OCI-LY7 (cell line): ENCODE measurements at regions not wholly inside any gene's neighbourhood (a gene's known extent, or its start where the extent isn't known, plus 50 kb on each side); places are given as distances from the start of the nearest gene placed in this dataset.

Source experiments
- BruUV-seq: library from RNA; stranded (reverse); fragments of 400-500 nt; replicated peaks from 2 replicates; lab custom pipeline; 2021; lab: Mats Ljungman, UMichigan
- CTCF ChIA-PET: fragments of 300-600 bp; sonication (Branson Sonifier 250); formaldehyde crosslinking; loops from one replicate; lab custom pipeline; 2022; ENCODE audit warnings: antibody characterized with exemption; ENCODE audit not compliant: unreplicated experiment; lab: Charles Lee
- POLR2A ChIA-PET: fragments of 300-600 bp; sonication (Branson Sonifier 250); formaldehyde crosslinking; loops from one replicate; lab custom pipeline; 2022; ENCODE audit warnings: antibody characterized with exemption; lab: Charles Lee
- DNase-seq: peaks from one replicate; pipeline ENCODE4 v3.0.0-alpha.2; 2015; ENCODE audit warnings: low spot score
- H2AFZ ChIP-seq: fragments of 200-600 bp; sonication (generic), shearing (Covaris generic); 2 replicates; pipeline ENCODE4 v1.6.1; 2014; ENCODE audit warnings: mild to moderate bottlenecking, antibody characterized with exemption, low read length, moderate library complexity
- H3K27ac ChIP-seq: fragments of 200-600 bp; sonication (generic); 2 replicates; pipeline ENCODE4 v1.5.1; 2014; ENCODE audit warnings: mixed run types, low read depth, mild to moderate bottlenecking, moderate library complexity, low read length, inconsistent platforms; ENCODE audit not compliant: poor library complexity, severe bottlenecking
- H3K36me3 ChIP-seq: fragments of 200-600 bp; sonication (generic); 2 replicates; pipeline ENCODE4 v1.6.1; 2014; ENCODE audit warnings: mild to moderate bottlenecking, antibody characterized with exemption, low read length, moderate library complexity, mixed read lengths; ENCODE audit not compliant: insufficient read depth
- H3K4me1 ChIP-seq: fragments of 200-600 bp; sonication (generic); 2 replicates; pipeline ENCODE4 v1.5.1; 2014; ENCODE audit warnings: mild to moderate bottlenecking, low read length; ENCODE audit not compliant: insufficient read depth, poor library complexity, severe bottlenecking
- H3K4me2 ChIP-seq: fragments of 200-600 bp; sonication (generic); 2 replicates; pipeline ENCODE4 v1.6.1; 2014; ENCODE audit warnings: mild to moderate bottlenecking, low read length
- H3K4me3 ChIP-seq: fragments of 200-600 bp; sonication (generic); 2 replicates; pipeline ENCODE4 v1.5.1; 2014; ENCODE audit warnings: mild to moderate bottlenecking, low read depth, low read length; ENCODE audit not compliant: poor library complexity, severe bottlenecking
- H3K79me2 ChIP-seq: fragments of 200-600 bp; sonication (generic); 2 replicates; pipeline ENCODE4 v1.6.1; 2016; ENCODE audit warnings: low read depth, mild to moderate bottlenecking, low read length, moderate library complexity, mixed read lengths; ENCODE audit not compliant: insufficient read depth
- H3K9me2 ChIP-seq: fragments of 200-600 bp; sonication (generic); 2 replicates; pipeline ENCODE4 v1.6.1; 2016; ENCODE audit warnings: mild to moderate bottlenecking, low read length, mixed read lengths; ENCODE audit not compliant: insufficient read depth
- H3K9me3 ChIP-seq: fragments of 200-600 bp; sonication (generic); 2 replicates; pipeline ENCODE4 v1.6.1; 2014; ENCODE audit warnings: mild to moderate bottlenecking, mixed run types, low read length, mixed read lengths
- H4K20me1 ChIP-seq: fragments of 200-600 bp; sonication (generic); 2 replicates; pipeline ENCODE4 v1.6.1; 2014; ENCODE audit warnings: mild to moderate bottlenecking, antibody characterized with exemption, low read length, moderate library complexity, mixed read lengths; ENCODE audit not compliant: insufficient read depth
- EZH2phosphoT487 ChIP-seq: fragments of 200-600 bp; sonication (generic); IDR thresholded peaks from 2 replicates; pipeline ENCODE4 v1.6.1; 2018; ENCODE audit warnings: low read depth, borderline replicate concordance, mild to moderate bottlenecking, mixed run types, antibody characterized with exemption, low read length, moderate library complexity, mixed read lengths
- intact Hi-C: fragments of 100-400 bp; cut with micrococcal nuclease; formaldehyde crosslinking; loops from one replicate; pipeline ENCODE4 v1.10.0; 2022; ENCODE audit not compliant: unreplicated experiment
- TF ChIP-seq, protein P1 (sequence below): fragments of 200-600 bp; sonication (generic); conservative IDR thresholded peaks from 2 replicates; pipeline ENCODE4 v1.5.1; 2014; ENCODE audit warnings: mild to moderate bottlenecking, antibody characterized with exemption, low read length, moderate library complexity, mixed read lengths

DNA sequence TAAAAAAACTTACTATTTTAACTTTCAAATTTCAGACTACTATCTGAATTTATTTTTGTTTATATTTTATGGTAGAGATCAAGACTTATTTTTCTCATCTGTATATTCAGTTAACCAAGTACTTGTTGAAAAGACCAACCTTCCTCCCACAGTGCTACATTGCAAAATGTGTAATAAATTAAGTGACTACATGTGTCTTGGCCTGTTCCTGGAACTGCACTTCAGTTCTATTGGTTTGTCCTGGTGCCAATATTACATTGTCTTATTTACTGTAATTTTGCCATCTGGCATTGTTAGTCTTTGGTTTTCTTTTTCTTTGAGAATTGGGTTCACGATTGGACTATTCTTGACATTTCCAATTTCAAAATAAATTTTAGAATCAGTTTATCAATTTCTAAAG is 138.4 kb upstream of the KCNMB2 start:
- CTCF ChIA-PET: no interaction called here
- Histone ChIP-seq H3K4me3 (no peak overlapping the region), H3K4me2 (no peak overlapping the region), H3K9me2 (no peaks in the 10 kb centered on the region), H3K27ac (no peak overlapping the region), H2AFZ (no peak overlapping the region), H3K9me3 (no peaks in the 10 kb centered on the region), H4K20me1 (no peaks in the 10 kb centered on the region), H3K36me3 (no peaks in the 10 kb centered on the region), H3K4me1 (no peaks in the 10 kb centered on the region), H3K79me2 (no peaks in the 10 kb centered on the region)
- intact Hi-C loops: no loop called here
- POLR2A ChIA-PET: interaction anchor here (0.7 kb wide), 1 partner anchor 9 kb away, joined by 3 read pairs; no protein-coding TSS in a partner anchor
- no peak for DNase-seq
- no peak for TF ChIP-seq EZH2phosphoT487
- TF ChIP-seq, protein P1, sequence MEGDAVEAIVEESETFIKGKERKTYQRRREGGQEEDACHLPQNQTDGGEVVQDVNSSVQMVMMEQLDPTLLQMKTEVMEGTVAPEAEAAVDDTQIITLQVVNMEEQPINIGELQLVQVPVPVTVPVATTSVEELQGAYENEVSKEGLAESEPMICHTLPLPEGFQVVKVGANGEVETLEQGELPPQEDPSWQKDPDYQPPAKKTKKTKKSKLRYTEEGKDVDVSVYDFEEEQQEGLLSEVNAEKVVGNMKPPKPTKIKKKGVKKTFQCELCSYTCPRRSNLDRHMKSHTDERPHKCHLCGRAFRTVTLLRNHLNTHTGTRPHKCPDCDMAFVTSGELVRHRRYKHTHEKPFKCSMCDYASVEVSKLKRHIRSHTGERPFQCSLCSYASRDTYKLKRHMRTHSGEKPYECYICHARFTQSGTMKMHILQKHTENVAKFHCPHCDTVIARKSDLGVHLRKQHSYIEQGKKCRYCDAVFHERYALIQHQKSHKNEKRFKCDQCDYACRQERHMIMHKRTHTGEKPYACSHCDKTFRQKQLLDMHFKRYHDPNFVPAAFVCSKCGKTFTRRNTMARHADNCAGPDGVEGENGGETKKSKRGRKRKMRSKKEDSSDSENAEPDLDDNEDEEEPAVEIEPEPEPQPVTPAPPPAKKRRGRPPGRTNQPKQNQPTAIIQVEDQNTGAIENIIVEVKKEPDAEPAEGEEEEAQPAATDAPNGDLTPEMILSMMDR: no peak
- BruUV-seq: no TSS peak

DNA sequence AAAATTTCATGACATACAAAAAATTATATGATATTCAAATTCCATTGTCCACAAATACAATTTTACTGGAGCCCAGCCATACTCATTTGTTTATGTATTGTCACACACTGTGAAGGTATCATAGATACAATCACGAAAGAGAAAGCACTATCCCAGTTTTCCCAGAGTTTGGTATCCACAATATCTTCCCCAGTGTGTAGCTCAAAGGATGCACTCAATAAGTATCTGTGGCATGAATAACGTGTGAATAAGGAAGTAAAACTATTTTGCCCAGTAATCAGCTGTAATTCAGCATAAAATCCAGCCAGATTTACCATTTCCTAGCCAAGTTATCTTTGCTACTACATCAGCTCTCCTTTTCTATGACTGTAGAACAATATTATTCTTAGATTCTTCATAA is 131.3 kb upstream of the KCNMB2 start:
- ChIA-PET POLR2A (interaction anchor here (0.5 to 3.1 kb wide), 3 partner anchors 19 to 346 kb away, joined by 3 to 10 read pairs (median 3); no protein-coding TSS in a partner anchor), CTCF (no interaction called here)
- BruUV-seq: no TSS peak

DNA sequence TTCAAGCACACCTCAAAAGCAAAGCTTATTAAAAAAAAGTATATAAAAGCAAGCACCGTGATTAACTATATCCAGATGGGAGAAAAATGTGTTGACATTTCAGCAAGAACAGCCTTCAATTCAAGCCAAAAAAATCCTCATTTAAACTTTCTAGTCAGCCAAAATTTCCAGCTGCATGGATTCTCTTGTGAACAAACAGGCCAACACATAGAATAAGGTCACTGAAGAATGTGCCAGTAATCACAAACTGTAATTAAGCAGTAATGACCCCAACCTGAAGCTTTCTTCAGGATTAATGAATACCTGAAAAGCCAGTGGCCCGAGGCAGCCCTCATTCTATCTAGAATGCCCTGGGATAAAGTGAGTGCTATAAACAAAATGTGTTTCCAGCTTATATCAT is 130.7 kb upstream of the KCNMB2 start:
- no peaks in the 10 kb centered on the region for H3K79me2 ChIP-seq
- no peaks in the 10 kb centered on the region for H3K9me3 ChIP-seq
- TF ChIP-seq, protein P1: no peak
- TF ChIP-seq EZH2phosphoT487: no peak
- H3K9me2 ChIP-seq: no peaks in the 10 kb centered on the region
- intact Hi-C loops: no loop called here
- DNase-seq: no peak
- POLR2A ChIA-PET: interaction anchor here (0.5 to 3.1 kb wide), 2 partner anchors 18 to 346 kb away, joined by 3 to 10 read pairs; no protein-coding TSS in a partner anchor
- no peak overlapping the region for H3K27ac ChIP-seq
- no peaks in the 10 kb centered on the region for H4K20me1 ChIP-seq
- no peaks in the 10 kb centered on the region for H3K36me3 ChIP-seq
- no TSS peak for BruUV-seq
- no peaks in the 10 kb centered on the region for H3K4me1 ChIP-seq
- H2AFZ ChIP-seq: no peak overlapping the region
- CTCF ChIA-PET: no interaction called here
- no peak overlapping the region for H3K4me2 ChIP-seq
- H3K4me3 ChIP-seq: no peak overlapping the region

More for the DNA sequence above, 131.3 kb upstream of the KCNMB2 start:
- TF ChIP-seq, protein P1: no peak
- TF ChIP-seq EZH2phosphoT487: no peak
- no peak overlapping the region for H2AFZ ChIP-seq
- DNase-seq: no peak
- H3K9me2 ChIP-seq: no peaks in the 10 kb centered on the region
- no peaks in the 10 kb centered on the region for H4K20me1 ChIP-seq
- intact Hi-C loops: no loop called here
- H3K4me1 ChIP-seq: no peaks in the 10 kb centered on the region
- H3K4me2 ChIP-seq: no peak overlapping the region
- H3K79me2 ChIP-seq: no peaks in the 10 kb centered on the region
- no peak overlapping the region for H3K27ac ChIP-seq
- H3K9me3 ChIP-seq: no peaks in the 10 kb centered on the region
- H3K36me3 ChIP-seq: no peaks in the 10 kb centered on the region
- H3K4me3 ChIP-seq: no peak overlapping the region
